Stimulated activated CD8-positive, alpha-beta memory T cell treated with anti-CD3 and anti-CD28 coated beads, Interleukin-15, amount 100 ng/mL, for 48 hours (primary cell): ENCODE measurements at regions not wholly inside any gene's neighbourhood (a gene's known extent, or its start where the extent isn't known, plus 50 kb on each side); places are given as distances from the start of the nearest gene placed in this dataset.
"Not testable (repeated sequence)": the region's sequence is repeated elsewhere in the genome, so short reads cannot be mapped to it uniquely, and the experiment has no call there.

Source experiments
- DNase-seq, 2 donors: peaks; one replicate each; pipeline ENCODE4 v3.0.0-alpha.2; 2020; ENCODE audit warnings: low read depth in 2 of 2

DNA sequence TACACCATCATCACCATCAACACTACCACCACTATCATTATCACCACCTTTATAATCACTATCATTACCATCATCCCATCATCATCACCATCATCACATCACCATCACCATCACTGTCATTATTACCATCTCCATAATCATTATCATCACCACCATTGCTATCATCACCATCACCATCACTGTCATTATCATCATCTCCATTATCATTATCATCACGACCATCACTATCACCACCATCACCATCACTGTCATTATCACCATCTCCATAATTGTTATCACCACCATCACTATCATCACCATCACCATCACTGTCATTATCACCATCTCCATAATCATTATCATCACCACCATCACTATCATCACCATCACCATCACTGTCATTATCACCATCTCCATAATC lies 279.6 kb upstream of the HS6ST1 start:
- not testable (repeated sequence) for DNase-seq

DNA sequence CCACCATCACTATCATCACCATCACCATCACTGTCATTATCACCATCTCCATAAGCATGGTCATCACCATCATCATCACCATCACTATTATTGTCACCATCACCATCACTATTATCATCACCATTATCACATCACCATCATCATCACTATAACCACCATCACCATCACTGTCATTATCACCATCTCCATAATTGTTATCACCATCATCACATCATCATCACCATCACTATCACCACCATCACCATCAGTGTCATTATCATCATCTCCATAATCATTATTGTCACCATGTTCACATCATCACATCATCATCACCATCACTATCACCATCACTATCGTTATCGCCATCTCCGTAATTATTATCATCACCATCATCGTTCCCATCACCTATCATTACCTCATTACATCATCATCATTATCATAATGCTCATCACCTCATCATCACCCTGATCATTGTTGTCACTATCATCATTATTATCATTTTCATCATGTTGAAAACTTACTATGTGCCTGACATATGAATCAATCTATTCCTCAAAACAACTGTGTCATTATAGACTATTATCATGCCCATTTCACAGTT lies 280.3 kb upstream of the HS6ST1 start:
- no peak for DNase-seq

DNA sequence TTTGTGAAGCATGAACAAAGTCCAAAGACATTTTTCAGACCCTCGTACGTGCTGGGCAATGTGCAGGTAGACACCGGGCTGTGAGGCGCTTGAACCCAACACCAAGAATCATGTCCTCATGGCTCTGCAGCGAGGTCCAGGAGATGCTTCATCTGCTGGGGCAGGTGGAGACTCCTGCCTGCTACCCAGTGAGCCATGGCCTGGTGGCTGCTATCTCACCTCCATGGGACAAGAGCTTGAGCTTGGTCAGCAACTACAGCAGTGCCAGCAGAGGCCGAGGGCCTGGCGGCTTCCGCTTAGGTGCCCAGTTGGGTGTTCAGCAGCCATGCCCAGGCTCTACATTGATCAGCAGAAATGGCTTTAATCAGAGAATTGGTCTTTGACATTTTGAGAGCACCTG lies 281.0 kb upstream of the HS6ST1 start:
- no peak for DNase-seq

DNA sequence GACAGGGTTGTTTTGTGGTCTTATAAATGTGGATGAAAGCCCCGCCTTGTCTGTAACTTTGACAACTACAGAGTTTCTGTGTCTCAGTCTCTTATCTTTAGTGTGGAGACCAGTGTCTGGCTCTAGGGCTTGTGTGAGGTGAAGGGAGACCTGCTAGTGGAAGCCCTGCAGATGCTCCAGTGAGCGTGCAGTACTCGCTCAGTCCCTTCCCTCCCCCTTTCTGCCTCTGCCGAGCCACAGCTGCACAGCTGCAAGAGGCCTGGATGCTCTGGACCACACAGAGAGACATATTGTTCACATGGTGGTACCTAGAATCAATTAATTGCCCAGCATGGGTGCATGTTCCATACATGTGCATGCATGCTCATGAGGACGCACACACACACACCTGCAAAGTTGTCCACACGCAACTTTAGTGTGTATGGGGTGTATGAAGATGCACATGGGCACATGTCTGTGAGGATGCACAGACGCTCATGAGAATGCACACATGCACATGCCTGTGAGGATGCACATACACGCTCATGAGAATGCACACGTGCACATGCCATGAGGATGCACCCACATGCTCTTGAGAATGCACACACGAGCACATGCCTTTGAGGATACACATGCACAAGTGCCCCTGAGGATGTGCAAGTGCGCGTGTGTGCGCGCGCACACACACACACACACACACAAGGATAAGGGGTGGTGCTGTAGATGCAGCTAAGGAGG lies 282.1 kb upstream of the HS6ST1 start:
- no peak for DNase-seq

DNA sequence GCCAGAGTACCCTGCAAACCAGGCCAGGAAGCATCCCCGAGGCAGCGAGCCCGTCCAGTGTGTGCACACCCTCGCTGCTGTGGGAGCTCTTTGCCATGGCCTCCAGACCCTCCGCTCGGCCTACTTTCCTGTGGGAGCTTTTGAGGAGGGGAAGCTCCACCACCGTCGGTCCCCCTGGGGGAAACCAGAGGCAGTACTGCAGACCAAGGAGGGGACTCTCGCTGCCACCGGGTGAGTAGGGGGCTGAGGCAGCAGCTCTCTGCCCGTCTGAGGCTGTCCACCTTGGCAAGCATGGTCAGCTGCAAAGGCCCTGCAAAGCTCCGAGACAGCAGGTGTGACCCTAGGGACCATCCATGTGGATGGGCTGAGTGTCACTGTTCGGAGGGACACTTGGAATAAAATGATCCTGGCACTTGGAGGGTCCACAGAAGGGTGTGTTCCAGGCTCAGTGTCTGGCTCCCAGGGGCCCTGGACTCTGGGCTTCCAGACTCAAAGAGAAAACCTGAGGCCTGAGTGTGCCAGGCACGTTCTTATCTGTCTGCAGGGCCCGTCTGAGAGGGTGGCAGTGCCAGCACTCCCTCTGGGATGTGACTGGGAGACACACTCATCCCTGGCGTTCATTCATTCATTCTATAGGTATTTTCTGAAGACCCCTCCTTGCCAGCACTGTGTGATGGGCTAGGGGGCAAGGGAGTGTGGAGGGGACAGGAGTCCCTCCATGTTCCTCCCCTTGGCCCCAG lies 282.8 kb upstream of the HS6ST1 start:
- DNase-seq, result no peak

DNA sequence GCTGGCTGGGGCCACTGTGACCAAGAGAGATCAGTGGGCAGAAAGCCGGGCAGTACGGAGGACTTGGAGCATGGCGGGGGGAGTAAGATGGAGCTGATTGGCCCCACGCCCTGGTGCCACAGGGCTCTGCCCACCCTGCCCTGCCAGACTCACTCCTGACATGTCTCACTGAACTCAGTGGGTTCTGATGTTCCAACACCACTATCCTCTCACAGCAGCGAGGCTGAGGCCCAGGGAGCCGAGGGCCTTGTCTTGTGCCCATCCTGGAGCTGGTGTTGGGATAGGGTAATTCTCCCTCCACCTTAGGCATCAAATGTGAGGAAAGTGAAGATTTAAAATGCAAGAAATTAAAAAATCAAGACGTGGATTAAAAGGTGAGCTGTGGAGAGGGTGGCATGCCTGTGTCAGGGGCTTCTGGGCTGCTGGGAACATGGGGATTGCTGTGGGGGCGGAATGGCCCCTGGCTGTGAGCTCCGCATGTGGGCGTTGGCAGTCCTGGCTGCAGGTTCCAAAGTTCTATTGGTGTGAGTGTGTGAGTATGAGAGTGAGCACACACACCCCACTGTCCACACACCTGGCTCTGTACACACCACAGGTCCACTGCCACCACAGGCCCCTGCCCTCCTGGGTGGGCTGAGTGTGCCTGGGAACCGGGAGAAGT lies 283.5 kb upstream of the HS6ST1 start:
- no peak for DNase-seq

DNA sequence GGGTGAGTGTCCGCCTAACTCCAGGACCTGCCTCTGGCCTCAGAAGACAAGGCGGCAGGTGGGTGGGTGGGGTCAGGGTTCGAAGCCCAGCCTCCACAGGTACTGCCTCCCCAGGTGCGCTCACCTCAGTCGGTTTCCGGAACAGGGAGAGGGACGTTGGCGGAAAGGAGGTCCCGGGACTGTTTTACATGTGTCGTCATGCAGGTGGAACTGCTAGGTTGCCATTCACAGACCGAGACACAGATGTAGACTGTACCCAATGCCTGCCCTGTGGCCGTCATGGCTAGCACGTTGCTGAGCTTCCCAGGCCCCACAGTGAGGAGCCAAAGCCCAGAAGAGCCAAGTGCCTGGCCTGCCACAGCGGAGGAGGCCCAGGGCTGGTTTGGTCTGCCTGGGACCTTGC lies 284.0 kb upstream of the HS6ST1 start:
- no peak for DNase-seq

DNA sequence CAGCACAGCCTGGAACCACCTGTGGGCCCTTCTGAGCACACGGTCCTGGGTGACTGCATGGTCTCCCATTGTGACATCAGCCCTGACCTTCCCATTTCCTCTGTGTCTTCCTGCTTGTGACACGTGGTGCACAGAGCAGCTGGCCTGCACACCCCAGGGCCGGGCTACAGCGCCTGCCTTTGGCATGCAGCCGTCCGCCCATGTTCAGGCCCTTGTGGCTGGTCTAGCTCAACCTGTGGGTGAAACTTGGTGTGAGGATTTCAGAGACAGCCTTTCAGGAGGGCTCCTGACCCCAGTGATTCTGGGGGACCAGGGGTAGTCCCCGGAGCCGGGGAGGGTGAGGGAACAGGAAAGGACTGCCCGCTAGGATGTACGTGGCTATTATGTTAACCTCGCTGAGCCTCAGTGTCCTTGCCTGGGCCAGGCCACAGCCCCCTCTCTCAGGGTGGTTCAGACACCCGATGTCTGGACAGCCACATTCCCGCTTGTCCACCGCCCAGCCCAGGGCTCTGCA lies 284.8 kb upstream of the HS6ST1 start:
- DNase-seq, result no peak

DNA sequence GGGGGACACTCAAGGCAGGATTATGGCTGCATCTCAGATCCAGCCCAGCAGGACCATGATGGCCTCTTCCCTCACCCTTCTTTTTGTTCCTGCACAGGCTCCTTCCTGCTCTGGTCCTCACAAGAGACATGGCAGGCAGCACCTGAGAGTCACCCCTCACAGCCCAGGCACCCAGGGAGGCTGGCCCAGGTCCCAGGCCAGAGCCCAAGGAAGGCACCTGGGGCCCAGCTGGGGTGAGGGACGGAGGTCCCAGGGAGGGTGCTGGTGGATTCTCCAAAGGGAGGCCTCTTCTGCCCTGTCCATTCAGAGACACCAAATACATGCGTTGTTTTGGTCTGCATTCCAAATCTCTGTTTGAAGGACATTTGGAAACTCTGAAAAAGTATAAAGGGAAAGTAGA lies 285.4 kb upstream of the HS6ST1 start:
- DNase-seq, result no peak

DNA sequence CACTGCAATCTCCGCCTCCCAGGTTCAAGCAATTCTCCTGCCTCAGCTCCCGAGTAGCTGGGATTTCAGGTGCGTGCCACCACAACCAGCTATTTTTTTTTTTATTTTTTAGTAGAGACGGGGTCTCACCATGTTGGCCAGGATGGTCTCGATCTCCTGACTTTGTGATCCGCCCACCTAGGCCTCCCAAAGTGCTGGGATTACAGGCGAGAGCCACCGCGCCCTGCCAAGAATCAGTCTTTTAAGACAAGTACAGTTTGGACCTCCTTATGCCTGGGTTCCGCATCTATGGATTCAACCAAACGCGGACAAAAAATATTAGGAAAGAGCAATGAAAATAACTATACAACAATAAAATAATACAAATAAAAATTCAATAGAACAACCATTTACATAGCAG lies 285.9 kb upstream of the HS6ST1 start:
- not testable (repeated sequence) for DNase-seq

DNA sequence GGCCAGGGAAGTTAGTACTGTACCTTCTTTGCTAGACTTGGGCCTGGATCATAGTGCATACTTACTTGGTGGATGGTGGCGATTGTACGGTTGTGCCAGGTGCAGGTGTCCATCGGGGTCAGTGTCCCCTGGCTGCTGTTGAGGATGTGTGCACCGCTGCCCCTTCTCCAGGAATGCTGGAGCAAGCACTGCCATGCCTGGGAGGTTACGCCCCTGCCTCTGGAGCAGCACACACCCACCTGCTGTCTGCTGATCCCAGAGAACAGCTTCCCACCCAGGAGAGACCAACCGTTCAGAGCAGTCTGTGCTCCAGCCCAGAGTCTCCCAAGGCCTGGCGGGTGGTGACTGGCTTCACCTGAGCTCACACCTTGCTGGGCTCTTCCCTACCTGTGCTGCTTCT lies 286.8 kb upstream of the HS6ST1 start:
- DNase-seq, result no peak

DNA sequence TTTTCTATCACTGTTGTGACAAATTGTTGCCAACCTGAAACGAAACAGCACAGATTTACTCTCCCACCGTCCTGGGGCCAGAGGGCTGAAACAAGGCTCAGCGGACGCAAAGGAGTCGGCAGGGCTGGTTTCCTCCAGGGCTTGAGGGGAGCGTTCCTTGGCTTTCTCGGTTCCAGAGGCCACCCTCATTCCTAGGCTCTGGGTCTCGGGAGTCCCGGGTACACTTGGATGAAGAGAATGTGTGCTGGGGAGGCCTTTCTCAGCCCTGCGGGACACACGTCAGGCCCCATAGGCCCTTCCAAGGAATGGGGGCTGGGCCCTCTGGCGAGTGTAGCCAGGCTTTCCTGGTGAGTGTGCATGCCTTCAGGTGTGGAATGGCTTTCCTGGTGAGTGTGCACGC lies 287.3 kb upstream of the HS6ST1 start:
- DNase-seq, result no peak

DNA sequence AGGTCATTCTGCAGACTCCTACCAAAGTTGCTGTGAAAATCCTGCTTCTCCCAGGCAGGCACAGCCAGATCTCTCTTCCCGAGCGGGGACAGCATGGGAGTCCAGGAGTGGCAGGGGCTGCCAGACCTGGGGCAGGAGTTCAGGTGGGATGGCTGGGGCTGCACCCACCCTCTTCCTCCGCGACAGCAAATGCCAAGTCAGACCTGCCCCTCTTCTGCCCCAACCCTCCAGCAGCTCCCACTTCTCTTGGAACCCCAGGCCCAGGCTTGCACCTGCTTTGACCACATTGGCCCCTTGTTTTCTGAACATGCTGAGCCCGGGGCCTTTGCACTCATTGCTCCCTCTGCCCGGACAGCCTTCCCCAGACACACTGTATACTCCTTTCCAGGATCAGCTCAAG lies 288.2 kb upstream of the HS6ST1 start:
- DNase-seq, result no peak

DNA sequence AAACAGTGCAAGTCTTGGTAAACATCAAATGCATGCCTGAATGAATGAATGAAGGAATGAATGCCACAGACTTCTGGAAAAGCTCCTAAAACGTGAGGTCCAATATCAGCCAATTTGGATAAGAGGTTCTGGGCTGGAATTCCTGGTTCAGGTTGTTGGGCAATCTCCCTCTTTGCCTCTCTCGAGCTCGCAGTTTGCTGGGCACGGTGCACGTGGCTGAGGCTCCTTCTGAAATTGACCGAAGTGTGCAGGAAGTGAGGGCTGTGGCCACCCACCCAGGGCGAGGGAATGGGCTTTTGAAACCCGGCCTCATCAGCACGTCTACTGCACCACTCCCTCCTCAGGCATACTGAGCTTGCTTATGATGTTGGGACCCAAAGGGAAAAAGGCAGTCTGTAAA lies 288.8 kb upstream of the HS6ST1 start:
- no peak for DNase-seq

DNA sequence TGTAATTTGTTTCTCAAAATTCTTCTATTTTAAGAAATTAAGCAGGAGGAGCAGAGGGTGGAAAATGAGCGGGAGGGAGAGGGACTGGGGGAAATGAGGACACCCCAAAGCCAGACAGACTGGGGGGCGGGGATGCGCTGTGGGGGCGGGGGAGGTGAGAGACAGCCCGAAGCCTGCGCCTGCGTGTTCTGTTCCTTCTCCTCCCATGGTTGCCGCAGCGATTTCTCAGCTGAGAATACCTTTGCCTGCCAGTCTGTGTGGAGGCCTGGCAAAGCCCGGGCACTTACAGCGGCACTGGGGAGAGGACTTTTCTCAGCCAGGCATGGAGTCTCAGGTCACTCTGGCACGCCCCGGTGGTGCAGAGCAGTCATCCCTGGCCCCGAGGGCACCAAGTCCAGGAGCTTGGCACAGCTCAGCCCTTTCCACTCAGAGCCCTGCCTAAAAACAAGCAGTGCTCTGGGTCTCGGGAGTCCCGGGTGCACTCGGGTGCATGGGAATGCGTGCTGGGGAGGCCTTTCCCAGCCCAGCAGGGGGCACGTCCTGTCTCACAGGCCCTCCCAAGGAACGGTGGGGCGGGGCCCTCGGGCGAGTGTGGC lies 289.3 kb upstream of the HS6ST1 start:
- no peak for DNase-seq

DNA sequence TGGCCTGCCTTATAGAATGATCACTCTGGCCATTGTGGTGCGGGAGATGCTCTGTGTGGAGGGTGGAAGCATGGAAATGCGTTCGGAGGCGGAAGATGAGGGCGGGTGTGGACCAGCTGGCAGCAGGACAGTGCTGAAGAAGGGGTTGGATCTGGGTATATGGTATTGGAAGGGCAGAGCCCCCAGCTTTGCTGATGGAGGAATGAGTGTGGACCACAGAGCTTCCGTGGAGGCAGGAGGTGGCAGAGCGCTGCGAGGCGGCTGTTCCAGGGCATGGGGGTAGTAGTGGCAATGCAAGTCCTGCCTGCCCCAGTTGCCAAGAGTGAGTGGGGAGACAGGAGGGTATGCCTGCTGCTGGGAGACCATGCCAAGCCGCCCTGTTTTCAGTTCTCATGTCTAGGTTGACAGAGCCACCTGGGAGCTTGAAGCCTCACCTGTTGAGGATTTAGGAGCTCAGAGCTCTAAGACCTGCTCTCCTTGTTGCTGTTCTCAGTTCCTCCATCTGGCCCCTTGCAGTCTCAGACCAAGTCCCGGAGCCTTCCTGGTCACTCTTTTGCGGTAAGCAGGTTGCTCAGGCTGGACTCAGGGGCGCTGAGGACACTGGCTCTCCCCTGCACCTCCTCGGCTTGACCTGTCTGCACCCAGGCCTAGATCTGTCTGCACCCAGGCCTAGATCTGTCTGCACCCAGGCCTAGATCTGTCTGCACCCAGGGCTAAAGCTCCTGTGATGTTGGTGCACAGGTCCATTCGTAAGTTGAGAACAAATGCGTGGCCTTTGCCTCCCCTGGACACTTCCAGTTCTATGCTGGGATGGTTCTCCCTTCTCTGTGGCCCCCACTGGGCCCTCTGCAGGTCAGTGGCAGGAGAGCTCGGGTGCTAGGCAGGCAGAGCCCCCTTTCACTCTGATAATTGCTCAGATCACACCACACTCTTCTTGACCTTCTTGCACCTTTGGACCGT lies 290.5 kb upstream of the HS6ST1 start:
- no peak for DNase-seq

DNA sequence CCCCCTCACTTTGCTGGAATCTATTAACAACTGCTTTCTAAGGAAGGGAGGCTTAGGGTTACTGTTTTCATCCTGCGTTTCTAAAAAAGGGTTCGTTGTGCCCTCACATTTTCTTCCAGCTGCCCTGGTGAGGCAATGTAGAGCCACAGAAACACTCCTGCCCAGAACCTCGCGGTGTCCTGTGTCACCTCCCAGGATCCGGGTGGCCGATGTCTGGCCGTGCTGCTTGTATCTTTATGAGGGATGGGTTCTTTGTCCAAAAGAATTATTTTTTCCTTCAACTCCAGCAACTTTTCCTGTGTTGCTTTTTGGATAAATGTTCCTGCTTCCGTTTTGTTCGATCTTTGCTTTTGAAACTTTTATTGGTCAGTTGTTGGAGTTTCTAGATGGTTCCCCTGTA lies 291.8 kb upstream of the HS6ST1 start:
- DNase-seq, result no peak

DNA sequence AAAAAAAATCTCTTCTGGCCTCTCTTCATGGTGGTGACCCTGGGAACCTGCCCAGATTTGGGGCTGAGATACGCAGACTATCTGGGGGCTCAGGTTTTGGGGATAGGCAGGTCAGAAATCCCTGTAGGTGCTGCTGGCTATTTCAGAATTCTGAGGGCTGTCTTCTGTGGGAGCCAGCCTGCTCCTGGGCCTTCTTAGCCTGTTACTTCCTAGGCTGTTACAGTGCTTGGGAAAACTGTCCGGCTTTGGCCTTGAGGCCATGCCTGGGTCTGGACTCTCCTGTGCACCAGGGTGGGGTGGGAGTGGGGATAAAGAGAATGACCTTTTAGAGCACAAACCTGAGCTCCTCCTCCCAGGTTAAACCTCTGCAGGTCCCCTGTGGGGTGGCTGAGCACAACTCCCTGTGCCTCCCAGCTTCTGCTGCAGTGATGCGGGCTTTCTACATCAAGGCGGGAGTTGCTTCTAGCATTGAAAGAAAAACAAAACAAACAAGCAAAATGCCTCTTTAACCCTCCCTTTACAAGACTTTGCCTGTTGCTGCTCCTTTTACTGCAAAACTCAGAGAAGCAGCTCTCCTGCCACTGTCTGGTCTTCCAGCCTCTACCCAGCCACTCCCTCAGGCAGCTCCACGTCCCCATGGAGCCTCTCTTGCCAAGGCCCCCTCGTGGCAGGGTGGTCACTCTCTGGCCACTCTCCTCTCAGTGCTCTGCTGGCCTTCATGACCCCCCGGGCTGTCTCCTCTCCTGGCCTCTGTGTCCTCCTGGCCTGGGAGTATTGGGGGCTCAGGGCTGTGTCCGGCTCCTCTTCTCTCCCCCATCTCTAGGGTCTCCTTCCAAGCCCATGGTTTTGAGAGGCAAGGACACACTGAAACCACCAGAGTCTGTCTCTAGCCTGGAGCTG lies 293.0 kb upstream of the HS6ST1 start:
- DNase-seq, result no peak

DNA sequence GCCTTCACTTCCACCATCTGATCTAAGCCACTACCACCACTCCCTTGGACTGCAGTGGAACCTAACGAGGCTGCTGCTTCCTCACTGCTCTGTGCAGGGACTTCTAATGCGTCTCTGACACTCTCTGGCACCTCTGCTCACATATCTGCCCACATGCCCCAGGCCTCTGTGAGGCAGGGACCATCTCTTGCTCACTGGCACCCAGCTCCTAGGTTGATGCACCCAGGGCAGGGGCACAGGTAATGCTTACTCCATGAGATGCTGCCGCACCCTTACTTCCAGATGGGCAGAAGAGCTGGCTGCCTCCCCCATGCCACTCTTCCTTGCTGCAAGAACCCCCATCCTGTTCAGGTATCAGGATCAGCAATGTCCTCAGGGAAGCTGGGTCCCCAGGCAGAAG lies 294.0 kb upstream of the HS6ST1 start:
- DNase-seq, result no peak

DNA sequence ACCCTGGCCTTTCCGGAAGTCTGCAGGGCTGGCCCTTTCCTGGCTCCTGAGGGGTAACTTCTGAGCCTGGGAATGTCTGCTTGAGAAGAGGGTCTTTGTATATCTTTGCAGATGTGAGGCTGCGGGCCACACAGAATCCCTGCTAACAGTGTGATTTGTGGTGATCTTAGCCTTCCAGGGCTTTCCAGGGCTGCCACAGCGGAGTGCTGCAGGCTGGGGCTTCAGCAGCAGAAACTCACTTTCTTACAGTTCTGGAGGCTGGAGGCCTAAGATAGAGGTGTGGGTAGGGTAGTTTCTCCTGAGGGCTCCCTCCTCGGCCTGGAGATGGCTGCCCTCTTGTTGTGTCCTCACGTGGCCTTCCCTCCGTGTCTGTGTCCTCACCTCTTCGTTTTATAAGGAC lies 294.7 kb upstream of the HS6ST1 start:
- no peak for DNase-seq
